ENCODE measurements at regions not wholly inside any gene's neighbourhood (a gene's known extent, or its start where the extent isn't known, plus 50 kb on each side); places are given as distances from the start of the nearest gene placed in this dataset.

- TF ChIP-seq, protein P1, sequence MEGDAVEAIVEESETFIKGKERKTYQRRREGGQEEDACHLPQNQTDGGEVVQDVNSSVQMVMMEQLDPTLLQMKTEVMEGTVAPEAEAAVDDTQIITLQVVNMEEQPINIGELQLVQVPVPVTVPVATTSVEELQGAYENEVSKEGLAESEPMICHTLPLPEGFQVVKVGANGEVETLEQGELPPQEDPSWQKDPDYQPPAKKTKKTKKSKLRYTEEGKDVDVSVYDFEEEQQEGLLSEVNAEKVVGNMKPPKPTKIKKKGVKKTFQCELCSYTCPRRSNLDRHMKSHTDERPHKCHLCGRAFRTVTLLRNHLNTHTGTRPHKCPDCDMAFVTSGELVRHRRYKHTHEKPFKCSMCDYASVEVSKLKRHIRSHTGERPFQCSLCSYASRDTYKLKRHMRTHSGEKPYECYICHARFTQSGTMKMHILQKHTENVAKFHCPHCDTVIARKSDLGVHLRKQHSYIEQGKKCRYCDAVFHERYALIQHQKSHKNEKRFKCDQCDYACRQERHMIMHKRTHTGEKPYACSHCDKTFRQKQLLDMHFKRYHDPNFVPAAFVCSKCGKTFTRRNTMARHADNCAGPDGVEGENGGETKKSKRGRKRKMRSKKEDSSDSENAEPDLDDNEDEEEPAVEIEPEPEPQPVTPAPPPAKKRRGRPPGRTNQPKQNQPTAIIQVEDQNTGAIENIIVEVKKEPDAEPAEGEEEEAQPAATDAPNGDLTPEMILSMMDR (conservative IDR thresholded peaks at IDR 0.05; ENCODE audit: low read depth, low read length) = no peak
- TF ChIP-seq EZH2 (IDR thresholded peaks at IDR 0.05; ENCODE audit: borderline replicate concordance, low read depth, low read length, poor library complexity, severe bottlenecking) = no peak
Observed at GRCh38 chr7:83878614-83879013, 229.7 kb upstream of the SEMA3E start.
